PC-9 (cell line): ENCODE measurements at regions not wholly inside any gene's neighbourhood (a gene's known extent, or its start where the extent isn't known, plus 50 kb on each side); places are given as distances from the start of the nearest gene placed in this dataset.

ENCODE experiments used
- BruUV-seq: library from RNA; stranded (reverse); fragments of 400-500 nt; replicated peaks from 2 replicates; lab custom pipeline; 2021; lab: Mats Ljungman, UMichigan
- CTCF ChIA-PET: fragments of 300-600 bp; sonication (Branson Sonifier 250); formaldehyde crosslinking; loops from one replicate; lab custom pipeline; 2022; ENCODE audit warnings: antibody characterized with exemption; lab: Charles Lee
- POLR2A ChIA-PET: fragments of 300-600 bp; sonication (Branson Sonifier 250); formaldehyde crosslinking; loops from one replicate; lab custom pipeline; 2022; ENCODE audit warnings: antibody characterized with exemption; ENCODE audit not compliant: unreplicated experiment; lab: Charles Lee
- DNase-seq, 2 experiments: peaks; one replicate each; pipeline versions ENCODE4 v3.0.0 to v3.0.0-alpha.2; 2015 to 2022; ENCODE audit warnings: mixed read lengths in 1 of 2
- H2AFZ ChIP-seq: fragments of 200-600 bp; sonication (generic); 2 replicates; pipeline ENCODE4 v1.8.1; 2017; ENCODE audit warnings: antibody characterized with exemption
- H3F3A ChIP-seq: fragments of 200-600 bp; sonication (generic); 2 replicates; pipeline ENCODE4 v1.8.1; 2017; ENCODE audit warnings: antibody characterized with exemption, mild to moderate bottlenecking, low read depth; ENCODE audit not compliant: insufficient read depth
- H3K27ac ChIP-seq: fragments of 200-600 bp; sonication (generic); 2 replicates; pipeline ENCODE4 v1.6.1; 2016; ENCODE audit warnings: mixed run types
- H3K27me3 ChIP-seq: fragments of 200-600 bp; sonication (generic); 2 replicates; pipeline ENCODE4 v1.6.1; 2016; ENCODE audit warnings: low read depth, mixed run types; ENCODE audit not compliant: insufficient read depth
- H3K36me3 ChIP-seq: fragments of 200-600 bp; sonication (generic); 2 replicates; pipeline ENCODE4 v1.6.1; 2016; ENCODE audit warnings: low read depth, mixed run types
- H3K4me1 ChIP-seq: fragments of 200-600 bp; sonication (generic); replicated peaks from 2 replicates; pipeline ENCODE4 v1.6.1; 2016; ENCODE audit warnings: mixed run types; ENCODE audit not compliant: insufficient read depth
- H3K4me2 ChIP-seq: fragments of 200-600 bp; sonication (generic); 2 replicates; pipeline ENCODE4 v1.6.1; 2017; ENCODE audit warnings: mixed run types
- H3K4me3 ChIP-seq: fragments of 200-600 bp; sonication (generic); 2 replicates; pipeline ENCODE4 v1.6.1; 2016; ENCODE audit warnings: mixed run types
- H3K79me2 ChIP-seq: fragments of 200-600 bp; sonication (generic); 2 replicates; pipeline ENCODE4 v1.6.1; 2017; ENCODE audit warnings: low read depth, mixed run types
- H3K9me2 ChIP-seq: fragments of 200-600 bp; sonication (generic); 2 replicates; pipeline ENCODE4 v1.8.1; 2017; ENCODE audit warnings: mild to moderate bottlenecking; ENCODE audit not compliant: insufficient read depth
- H3K9me3 ChIP-seq: fragments of 200-600 bp; sonication (generic); 2 replicates; pipeline ENCODE4 v1.8.1; 2016; ENCODE audit warnings: low read depth; ENCODE audit not compliant: insufficient read depth
- H4K20me1 ChIP-seq: fragments of 200-600 bp; sonication (generic); 2 replicates; pipeline ENCODE4 v1.8.1; 2017; ENCODE audit not compliant: insufficient read depth
- EZH2 ChIP-seq: fragments of 200-600 bp; sonication (generic); IDR thresholded peaks from 2 replicates; pipeline ENCODE4 v1.8.0; 2017; ENCODE audit warnings: antibody characterized with exemption, low read depth
- intact Hi-C: fragments of 100-400 bp; cut with micrococcal nuclease; formaldehyde crosslinking; loops from one replicate; pipeline ENCODE4 v1.10.0; 2022; ENCODE audit not compliant: unreplicated experiment
- TF ChIP-seq, protein P1 (sequence below): fragments of 200-600 bp; sonication (generic); conservative IDR thresholded peaks from 2 replicates; pipeline ENCODE4 v1.6.1; 2017; ENCODE audit warnings: mixed run types, antibody characterized with exemption, mild to moderate bottlenecking, moderate library complexity

DNA sequence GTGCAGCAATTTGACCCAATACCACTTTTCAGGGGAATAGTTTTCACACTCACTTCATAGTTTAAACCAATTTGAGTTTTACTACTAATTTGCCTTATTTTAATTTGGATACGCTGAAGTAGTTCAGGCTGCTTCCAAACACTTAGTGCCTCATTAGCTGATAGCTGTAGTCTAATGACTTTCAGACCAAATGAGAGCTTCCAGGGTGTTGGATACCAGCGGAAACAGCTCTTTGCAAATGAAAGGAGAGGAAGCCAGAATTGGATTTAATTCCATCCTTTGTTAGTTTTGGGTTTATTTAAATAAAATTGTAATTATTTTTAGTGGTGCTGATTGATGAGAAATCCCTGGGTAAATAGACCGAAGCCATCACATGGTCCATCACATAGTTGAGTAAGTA is 158.3 kb upstream of the SEL1L start:
- Histone ChIP-seq H3K9me3 (no peaks in the 10 kb centered on the region), H3K4me3 (no peak overlapping the region), H3K9me2 (no peaks in the 10 kb centered on the region), H3K4me2 (no peak overlapping the region), H3F3A (no peaks in the 10 kb centered on the region), H3K27me3 (0 out of 2 replicates have a peak, but pooled peaks cover 3% of the 10 kb centered on the region), H3K36me3 (no peaks in the 10 kb centered on the region), H3K27ac (no peak overlapping the region), H3K79me2 (no peaks in the 10 kb centered on the region), H3K4me1 (no peaks in the 10 kb centered on the region), H2AFZ (no peak overlapping the region), H4K20me1 (no peaks in the 10 kb centered on the region)
- DNase-seq, result no peak
- POLR2A ChIA-PET, result no interaction called here
- no TSS peak for BruUV-seq
- intact Hi-C loops, result no loop called here
- CTCF ChIA-PET, result no interaction called here
- no peak for TF ChIP-seq EZH2
- TF ChIP-seq, protein P1, sequence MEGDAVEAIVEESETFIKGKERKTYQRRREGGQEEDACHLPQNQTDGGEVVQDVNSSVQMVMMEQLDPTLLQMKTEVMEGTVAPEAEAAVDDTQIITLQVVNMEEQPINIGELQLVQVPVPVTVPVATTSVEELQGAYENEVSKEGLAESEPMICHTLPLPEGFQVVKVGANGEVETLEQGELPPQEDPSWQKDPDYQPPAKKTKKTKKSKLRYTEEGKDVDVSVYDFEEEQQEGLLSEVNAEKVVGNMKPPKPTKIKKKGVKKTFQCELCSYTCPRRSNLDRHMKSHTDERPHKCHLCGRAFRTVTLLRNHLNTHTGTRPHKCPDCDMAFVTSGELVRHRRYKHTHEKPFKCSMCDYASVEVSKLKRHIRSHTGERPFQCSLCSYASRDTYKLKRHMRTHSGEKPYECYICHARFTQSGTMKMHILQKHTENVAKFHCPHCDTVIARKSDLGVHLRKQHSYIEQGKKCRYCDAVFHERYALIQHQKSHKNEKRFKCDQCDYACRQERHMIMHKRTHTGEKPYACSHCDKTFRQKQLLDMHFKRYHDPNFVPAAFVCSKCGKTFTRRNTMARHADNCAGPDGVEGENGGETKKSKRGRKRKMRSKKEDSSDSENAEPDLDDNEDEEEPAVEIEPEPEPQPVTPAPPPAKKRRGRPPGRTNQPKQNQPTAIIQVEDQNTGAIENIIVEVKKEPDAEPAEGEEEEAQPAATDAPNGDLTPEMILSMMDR, result no peak

DNA sequence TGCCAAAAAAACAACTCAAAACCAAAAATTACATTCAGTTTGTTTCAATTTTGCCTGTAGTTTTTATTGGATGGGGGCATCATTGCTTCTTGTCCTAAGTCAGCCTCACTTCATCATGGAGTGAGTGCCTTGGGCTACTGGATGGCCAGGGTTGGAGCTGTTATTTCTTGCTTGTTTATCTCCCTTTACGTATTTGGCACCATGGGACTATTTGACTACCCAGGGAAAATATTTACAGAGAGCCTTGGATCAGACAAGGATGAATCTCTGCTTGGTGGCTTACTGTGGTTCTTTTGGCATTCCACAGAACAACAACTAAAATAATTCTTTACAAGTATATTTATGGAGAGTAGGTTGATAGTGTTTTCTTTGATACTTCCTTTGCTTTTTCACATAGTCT is 160.8 kb upstream of the SEL1L start:
- CTCF ChIA-PET, result no interaction called here
- H3K4me3 ChIP-seq, result no peak overlapping the region
- intact Hi-C loops, result no loop called here
- no peaks in the 10 kb centered on the region for H3K36me3 ChIP-seq
- no peaks in the 10 kb centered on the region for H3K27me3 ChIP-seq
- no peaks in the 10 kb centered on the region for H3K9me2 ChIP-seq
- POLR2A ChIA-PET, result no interaction called here
- H3K4me1 ChIP-seq, result no peaks in the 10 kb centered on the region
- no TSS peak for BruUV-seq
- H3K9me3 ChIP-seq, result no peaks in the 10 kb centered on the region
- H3K27ac ChIP-seq, result no peak overlapping the region
- TF ChIP-seq EZH2, result no peak
- TF ChIP-seq, protein P1, result no peak
- no peak for DNase-seq
- H3F3A ChIP-seq, result no peaks in the 10 kb centered on the region
- H3K79me2 ChIP-seq, result no peaks in the 10 kb centered on the region
- no peaks in the 10 kb centered on the region for H4K20me1 ChIP-seq
- no peak overlapping the region for H3K4me2 ChIP-seq
- H2AFZ ChIP-seq, result no peak overlapping the region

DNA sequence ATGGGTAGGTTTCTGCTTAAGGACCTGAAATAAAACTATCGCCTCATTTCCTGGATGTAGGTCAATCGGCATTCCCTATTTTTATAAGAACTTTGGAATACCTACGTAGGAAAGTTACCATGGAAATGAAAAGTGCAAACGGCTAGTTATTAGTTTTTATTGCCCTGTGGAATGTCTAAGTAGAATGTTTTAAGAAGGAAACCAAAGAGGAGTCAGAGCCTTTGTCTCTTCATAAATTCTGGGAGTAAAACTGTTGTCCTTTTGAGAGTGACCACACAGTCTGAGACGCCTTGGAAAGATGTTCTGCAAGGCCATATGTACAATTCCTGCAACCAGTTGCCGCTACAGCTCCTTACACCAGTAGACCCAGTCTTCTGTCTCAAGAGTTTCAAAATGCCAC is 176.0 kb upstream of the SEL1L start:
- Histone ChIP-seq H3K27ac (no peak overlapping the region), H3K4me3 (no peak overlapping the region), H3K9me2 (no peaks in the 10 kb centered on the region), H3K79me2 (no peaks in the 10 kb centered on the region), H3K9me3 (no peaks in the 10 kb centered on the region), H2AFZ (no peak overlapping the region), H4K20me1 (no peaks in the 10 kb centered on the region), H3F3A (no peaks in the 10 kb centered on the region), H3K4me2 (no peak overlapping the region), H3K36me3 (no peaks in the 10 kb centered on the region), H3K4me1 (no peaks in the 10 kb centered on the region), H3K27me3 (no peaks in the 10 kb centered on the region)
- CTCF ChIA-PET, result no interaction called here
- POLR2A ChIA-PET, result no interaction called here
- intact Hi-C loops, result no loop called here
- DNase-seq, result no peak
- TF ChIP-seq, protein P1, result no peak
- TF ChIP-seq EZH2, result no peak
- no TSS peak for BruUV-seq
